Type B pancreatic cell (in vitro differentiated cells): ENCODE measurements at regions not wholly inside any gene's neighbourhood (a gene's known extent, or its start where the extent isn't known, plus 50 kb on each side); places are given as distances from the start of the nearest gene placed in this dataset.

Experiments
- DNase-seq: peaks from one replicate; pipeline ENCODE4 v3.0.0; 2021; ENCODE audit warnings: mixed read lengths; ENCODE audit not compliant: unreplicated experiment; ENCODE audit errors: extremely low spot score
- H3K27ac Mint-ChIP-seq: 2 replicates; pipeline ENCODE4 v1.8.0; 2021; ENCODE audit warnings: mild to moderate bottlenecking, mixed read lengths
- H3K27me3 Mint-ChIP-seq: 2 replicates; pipeline ENCODE4 v1.8.0; 2021; ENCODE audit warnings: mixed read lengths
- H3K36me3 Mint-ChIP-seq: 2 replicates; pipeline ENCODE4 v1.8.0; 2021; ENCODE audit warnings: mixed read lengths
- H3K4me1 Mint-ChIP-seq: one replicate; pipeline ENCODE4 v1.8.0; 2021; ENCODE audit warnings: mixed read lengths; ENCODE audit not compliant: unreplicated experiment
- H3K4me3 Mint-ChIP-seq: 2 replicates; pipeline ENCODE4 v1.8.0; 2021; ENCODE audit warnings: mild to moderate bottlenecking, mixed read lengths
- H3K9me3 Mint-ChIP-seq: 2 replicates; pipeline ENCODE4 v1.8.0; 2021; ENCODE audit warnings: mixed read lengths
- TF ChIP-seq, protein P1 (sequence below): fragments of 200-600 bp; sonication (generic); conservative IDR thresholded peaks from 2 replicates; pipeline ENCODE4 v1.5.0; 2021; ENCODE audit warnings: antibody characterized with exemption, mild to moderate bottlenecking

DNA sequence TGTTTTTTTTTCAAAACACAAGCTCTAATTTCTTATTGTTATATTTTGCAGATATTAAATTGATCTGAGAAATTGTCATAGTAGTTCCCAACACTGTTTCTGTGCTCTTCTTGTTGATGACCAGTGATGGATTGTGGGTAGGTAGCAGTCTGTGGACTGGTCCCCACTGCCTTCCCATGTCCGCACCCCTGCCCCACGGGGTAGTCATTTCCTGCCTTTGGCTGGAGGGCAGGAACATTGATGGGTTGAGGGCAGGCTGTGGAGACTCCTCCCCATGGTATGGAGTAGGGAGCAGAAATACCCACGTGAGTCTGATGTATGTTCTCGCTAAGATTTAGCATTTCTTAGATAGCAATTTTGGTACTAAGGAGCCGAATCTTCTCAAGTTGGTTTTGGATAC lies 762.0 kb downstream of the CDH8 start:
- TF ChIP-seq, protein P1, sequence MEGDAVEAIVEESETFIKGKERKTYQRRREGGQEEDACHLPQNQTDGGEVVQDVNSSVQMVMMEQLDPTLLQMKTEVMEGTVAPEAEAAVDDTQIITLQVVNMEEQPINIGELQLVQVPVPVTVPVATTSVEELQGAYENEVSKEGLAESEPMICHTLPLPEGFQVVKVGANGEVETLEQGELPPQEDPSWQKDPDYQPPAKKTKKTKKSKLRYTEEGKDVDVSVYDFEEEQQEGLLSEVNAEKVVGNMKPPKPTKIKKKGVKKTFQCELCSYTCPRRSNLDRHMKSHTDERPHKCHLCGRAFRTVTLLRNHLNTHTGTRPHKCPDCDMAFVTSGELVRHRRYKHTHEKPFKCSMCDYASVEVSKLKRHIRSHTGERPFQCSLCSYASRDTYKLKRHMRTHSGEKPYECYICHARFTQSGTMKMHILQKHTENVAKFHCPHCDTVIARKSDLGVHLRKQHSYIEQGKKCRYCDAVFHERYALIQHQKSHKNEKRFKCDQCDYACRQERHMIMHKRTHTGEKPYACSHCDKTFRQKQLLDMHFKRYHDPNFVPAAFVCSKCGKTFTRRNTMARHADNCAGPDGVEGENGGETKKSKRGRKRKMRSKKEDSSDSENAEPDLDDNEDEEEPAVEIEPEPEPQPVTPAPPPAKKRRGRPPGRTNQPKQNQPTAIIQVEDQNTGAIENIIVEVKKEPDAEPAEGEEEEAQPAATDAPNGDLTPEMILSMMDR = no peak
- no peak for DNase-seq
- peaks cover 5% of the 10 kb centered on the region for H3K4me1 Mint-ChIP-seq
- H3K27ac Mint-ChIP-seq = no peak overlapping the region
- peaks cover 6% of the 10 kb centered on the region for H3K9me3 Mint-ChIP-seq
- H3K4me3 Mint-ChIP-seq = no peak overlapping the region
- H3K36me3 Mint-ChIP-seq = no peaks in the 10 kb centered on the region
- no peaks in the 10 kb centered on the region for H3K27me3 Mint-ChIP-seq

DNA sequence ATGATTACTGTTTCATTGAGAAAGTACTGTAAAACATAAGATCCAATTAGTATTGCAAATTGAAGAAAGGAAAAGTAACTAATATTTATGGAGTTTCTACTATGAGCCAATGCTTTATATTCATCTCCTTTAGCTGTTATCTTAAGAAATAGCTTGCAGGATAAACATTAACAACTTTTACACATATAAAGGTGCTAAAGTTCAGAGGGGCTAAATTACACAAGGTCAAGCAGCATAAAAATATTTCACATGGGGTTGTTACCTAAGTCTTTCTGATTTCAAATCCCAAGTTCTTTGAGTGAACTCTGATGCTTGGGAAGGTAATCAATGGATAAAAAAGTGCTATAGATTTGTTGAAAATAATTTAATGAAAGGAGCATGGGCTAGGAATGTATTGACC lies 765.5 kb downstream of the CDH8 start:
- Mint-ChIP-seq H3K4me3 (no peak overlapping the region), H3K27me3 (no peaks in the 10 kb centered on the region), H3K4me1 (no peaks in the 10 kb centered on the region), H3K27ac (no peak overlapping the region), H3K9me3 (peaks cover 3% of the 10 kb centered on the region), H3K36me3 (no peaks in the 10 kb centered on the region)
- TF ChIP-seq, protein P1 = no peak
- no peak for DNase-seq

DNA sequence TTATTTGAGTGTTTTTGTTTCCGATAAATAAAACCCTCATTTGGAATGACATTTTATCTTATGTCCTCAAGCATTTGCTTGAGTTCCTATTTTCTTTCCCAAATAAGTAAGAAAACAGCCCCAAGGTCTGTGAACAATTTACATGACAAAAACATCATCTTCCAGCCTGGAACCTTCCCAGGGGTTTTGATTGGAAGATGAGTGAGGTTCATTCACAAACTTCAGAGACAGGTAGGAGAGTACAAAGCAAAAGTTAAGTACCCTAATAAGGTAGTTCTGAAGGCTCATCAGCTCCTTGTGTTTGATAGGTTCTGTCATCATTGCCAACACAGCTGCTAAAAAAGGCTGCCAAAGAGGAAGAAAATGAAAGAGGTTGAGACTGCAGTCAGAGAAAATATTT lies 772.8 kb downstream of the CDH8 start:
- H3K27ac Mint-ChIP-seq = no peak overlapping the region
- H3K4me1 Mint-ChIP-seq = no peaks in the 10 kb centered on the region
- TF ChIP-seq, protein P1 = no peak
- no peaks in the 10 kb centered on the region for H3K9me3 Mint-ChIP-seq
- H3K27me3 Mint-ChIP-seq = no peaks in the 10 kb centered on the region
- DNase-seq = no peak
- H3K4me3 Mint-ChIP-seq = no peak overlapping the region
- no peaks in the 10 kb centered on the region for H3K36me3 Mint-ChIP-seq

DNA sequence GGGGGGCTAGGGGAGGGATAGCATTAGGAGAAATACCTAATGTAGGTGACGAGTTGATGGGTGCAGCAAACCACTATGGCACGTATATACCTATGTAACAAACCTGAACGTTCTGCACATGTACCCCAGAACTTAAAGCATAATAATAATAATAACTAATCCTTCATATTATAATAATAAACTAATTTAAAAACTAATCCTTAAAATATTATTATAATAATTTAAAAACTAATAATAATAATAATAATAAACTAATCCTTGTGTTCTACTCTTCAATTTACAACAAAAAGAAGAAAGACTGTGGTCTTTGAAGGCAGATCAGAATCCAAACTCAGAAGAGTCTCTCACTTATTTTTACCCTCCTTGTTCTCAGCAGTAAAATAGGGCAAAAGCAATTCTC lies 774.9 kb downstream of the CDH8 start:
- H3K27ac Mint-ChIP-seq = no peak overlapping the region
- no peaks in the 10 kb centered on the region for H3K27me3 Mint-ChIP-seq
- TF ChIP-seq, protein P1 = no peak
- no peak overlapping the region for H3K4me3 Mint-ChIP-seq
- no peak for DNase-seq
- H3K9me3 Mint-ChIP-seq = no peaks in the 10 kb centered on the region
- no peaks in the 10 kb centered on the region for H3K36me3 Mint-ChIP-seq
- no peaks in the 10 kb centered on the region for H3K4me1 Mint-ChIP-seq

DNA sequence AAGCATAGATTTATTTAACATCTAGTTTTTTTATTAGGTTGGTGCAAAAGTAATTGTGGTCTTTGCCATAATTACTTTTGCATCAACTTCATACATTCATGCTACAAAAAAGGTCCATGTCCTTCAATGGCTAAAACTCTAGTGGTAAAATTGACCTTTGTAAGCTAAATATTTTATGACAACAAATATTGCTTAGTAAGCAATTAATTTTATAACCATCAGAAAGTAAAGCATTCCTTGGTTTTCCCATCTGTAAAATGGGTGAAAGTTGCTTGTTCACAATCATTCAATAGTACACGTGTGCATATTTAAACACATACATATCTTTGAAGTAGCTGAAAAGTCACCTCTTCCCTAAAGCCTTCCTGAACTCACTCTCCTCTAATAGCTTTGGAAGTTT lies 789.6 kb downstream of the CDH8 start:
- Mint-ChIP-seq H3K27me3 (peaks cover 3% of the 10 kb centered on the region), H3K4me1 (no peaks in the 10 kb centered on the region), H3K27ac (no peak overlapping the region), H3K4me3 (no peak overlapping the region), H3K9me3 (no peaks in the 10 kb centered on the region), H3K36me3 (no peaks in the 10 kb centered on the region)
- TF ChIP-seq, protein P1 = no peak
- DNase-seq = no peak

DNA sequence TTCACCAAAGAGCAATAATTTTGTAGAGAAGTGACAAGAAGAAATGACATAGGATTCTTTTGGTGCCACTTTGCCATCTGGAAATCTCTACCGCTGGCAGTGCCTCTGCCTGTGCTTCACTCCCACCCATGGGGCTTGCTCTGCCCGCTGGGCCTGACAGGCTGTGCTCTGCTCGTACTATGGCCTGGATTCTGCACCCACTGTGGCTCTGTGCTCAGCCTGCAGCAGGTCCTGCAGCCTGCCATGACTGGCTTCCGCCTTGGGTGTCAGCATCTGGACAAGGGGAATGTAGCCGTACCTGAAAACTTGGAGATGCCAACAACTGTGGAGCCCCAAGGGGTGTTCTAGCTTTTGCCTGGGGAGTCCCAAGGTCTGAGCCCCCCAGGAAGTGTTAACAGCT lies 792.3 kb downstream of the CDH8 start:
- Mint-ChIP-seq H3K27ac (no peak overlapping the region), H3K27me3 (peaks cover 6% of the 10 kb centered on the region), H3K36me3 (no peaks in the 10 kb centered on the region), H3K4me3 (no peak overlapping the region), H3K4me1 (no peaks in the 10 kb centered on the region), H3K9me3 (no peaks in the 10 kb centered on the region)
- no peak for DNase-seq
- TF ChIP-seq, protein P1 = no peak
